ENCODE measurements at regions not wholly inside any gene's neighbourhood (a gene's known extent, or its start where the extent isn't known, plus 50 kb on each side); places are given as distances from the start of the nearest gene placed in this dataset.

DNA sequence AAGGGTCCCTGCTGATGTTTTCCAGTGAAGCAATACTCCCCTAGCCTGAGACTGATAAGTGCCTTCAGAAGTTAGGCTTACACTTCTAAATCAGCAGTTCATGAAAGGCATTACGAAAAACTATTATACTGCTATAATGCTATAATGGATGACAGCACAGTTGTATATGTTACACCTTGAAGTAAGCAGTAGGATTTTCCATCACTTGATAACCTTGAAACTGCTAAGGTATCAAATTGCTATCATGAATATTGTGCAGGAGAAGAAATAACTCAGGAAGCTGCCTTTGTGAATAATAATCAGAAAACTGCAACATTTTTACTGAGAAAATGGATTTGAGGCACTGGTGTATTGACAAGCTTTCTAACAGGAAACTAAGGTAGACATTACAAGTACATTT lies 142.3 kb downstream of the HNMT start:
- no peak overlapping the region for H3K4me3 ChIP-seq (ENCODE audit: low read depth, low read length)
- DNase-seq (ENCODE audit: low read depth): no peak
- TF ChIP-seq, protein P1, sequence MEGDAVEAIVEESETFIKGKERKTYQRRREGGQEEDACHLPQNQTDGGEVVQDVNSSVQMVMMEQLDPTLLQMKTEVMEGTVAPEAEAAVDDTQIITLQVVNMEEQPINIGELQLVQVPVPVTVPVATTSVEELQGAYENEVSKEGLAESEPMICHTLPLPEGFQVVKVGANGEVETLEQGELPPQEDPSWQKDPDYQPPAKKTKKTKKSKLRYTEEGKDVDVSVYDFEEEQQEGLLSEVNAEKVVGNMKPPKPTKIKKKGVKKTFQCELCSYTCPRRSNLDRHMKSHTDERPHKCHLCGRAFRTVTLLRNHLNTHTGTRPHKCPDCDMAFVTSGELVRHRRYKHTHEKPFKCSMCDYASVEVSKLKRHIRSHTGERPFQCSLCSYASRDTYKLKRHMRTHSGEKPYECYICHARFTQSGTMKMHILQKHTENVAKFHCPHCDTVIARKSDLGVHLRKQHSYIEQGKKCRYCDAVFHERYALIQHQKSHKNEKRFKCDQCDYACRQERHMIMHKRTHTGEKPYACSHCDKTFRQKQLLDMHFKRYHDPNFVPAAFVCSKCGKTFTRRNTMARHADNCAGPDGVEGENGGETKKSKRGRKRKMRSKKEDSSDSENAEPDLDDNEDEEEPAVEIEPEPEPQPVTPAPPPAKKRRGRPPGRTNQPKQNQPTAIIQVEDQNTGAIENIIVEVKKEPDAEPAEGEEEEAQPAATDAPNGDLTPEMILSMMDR (conservative IDR thresholded peaks at IDR 0.05; ENCODE audit: low read depth, low read length): no peak

DNA sequence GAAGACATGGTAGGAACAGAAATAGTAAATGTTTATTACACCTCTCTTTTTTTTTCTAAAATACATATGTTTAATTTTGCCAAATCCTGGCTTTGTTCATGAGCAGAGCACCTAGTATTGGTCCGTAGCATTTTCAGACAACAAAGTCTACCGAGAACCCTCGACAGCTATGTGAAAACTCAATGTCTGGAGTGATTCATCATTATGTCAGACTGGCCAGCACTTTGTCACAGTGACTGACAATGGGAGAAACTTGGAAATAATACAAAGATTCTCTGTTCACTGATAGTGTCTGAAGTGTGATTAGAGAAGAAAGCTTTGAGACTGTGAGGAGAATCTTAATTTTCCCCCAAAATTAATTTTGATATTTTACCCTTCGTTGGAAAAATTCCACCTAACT lies 143.0 kb downstream of the HNMT start:
- TF ChIP-seq, protein P1 (conservative IDR thresholded peaks at IDR 0.05; ENCODE audit: low read depth, low read length): no peak
- DNase-seq (ENCODE audit: low read depth): no peak
- H3K4me3 ChIP-seq (ENCODE audit: low read depth, low read length): no peak overlapping the region

DNA sequence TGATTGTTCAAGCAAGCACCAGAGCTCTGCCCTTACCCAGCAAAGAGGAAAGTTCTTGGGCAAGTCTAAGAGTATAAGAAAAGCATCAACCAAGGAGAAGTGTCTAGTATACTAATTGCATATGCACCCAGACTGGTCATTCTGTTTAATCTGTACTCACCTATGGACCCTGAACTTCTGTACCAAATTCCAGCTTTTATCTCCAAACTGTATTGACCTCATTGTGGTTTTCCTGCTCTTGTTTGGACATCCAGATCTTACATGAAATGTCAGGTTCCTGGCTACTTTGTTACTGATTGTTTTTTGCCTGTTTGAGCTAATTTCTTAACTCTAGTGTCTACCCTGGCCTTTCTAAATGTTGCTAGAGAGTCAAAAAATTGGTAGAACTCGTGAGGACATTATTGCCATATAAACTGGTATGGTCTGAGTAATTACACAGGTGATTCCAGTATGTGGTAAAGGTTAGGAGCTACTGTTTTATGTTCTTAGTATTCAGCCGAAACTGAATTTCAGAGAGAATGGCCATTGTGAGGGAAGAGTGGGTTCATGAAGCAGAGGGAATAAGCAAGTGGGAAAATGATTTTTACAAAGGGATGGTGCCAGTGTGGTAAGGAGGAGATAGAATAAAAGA lies 146.3 kb downstream of the HNMT start:
- DNase-seq (ENCODE audit: low read depth): no peak
- TF ChIP-seq, protein P1 (conservative IDR thresholded peaks at IDR 0.05; ENCODE audit: low read depth, low read length): no peak
- H3K4me3 ChIP-seq (ENCODE audit: low read depth, low read length): no peak overlapping the region

DNA sequence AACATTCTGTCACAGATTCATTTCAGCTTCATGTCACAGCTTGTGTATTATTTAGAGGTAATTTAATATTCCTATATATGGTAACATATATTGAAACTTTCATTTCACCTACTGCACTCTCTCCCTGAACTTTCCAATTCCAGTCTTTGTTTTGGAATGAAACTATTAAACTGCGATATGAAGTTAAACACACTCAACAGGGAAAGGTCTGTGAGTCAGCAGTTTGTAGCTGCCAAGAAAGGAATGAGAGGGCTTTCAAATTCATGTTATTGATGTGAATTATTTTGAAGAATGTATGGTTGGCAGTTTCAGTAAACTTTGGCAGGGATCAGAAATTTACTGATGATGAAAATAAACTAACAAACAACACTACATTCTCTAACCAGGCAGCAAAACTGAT lies 148.3 kb downstream of the HNMT start:
- no peak for DNase-seq (ENCODE audit: low read depth)
- H3K4me3 ChIP-seq (ENCODE audit: low read depth, low read length): no peak overlapping the region
- TF ChIP-seq, protein P1 (conservative IDR thresholded peaks at IDR 0.05; ENCODE audit: low read depth, low read length): no peak

DNA sequence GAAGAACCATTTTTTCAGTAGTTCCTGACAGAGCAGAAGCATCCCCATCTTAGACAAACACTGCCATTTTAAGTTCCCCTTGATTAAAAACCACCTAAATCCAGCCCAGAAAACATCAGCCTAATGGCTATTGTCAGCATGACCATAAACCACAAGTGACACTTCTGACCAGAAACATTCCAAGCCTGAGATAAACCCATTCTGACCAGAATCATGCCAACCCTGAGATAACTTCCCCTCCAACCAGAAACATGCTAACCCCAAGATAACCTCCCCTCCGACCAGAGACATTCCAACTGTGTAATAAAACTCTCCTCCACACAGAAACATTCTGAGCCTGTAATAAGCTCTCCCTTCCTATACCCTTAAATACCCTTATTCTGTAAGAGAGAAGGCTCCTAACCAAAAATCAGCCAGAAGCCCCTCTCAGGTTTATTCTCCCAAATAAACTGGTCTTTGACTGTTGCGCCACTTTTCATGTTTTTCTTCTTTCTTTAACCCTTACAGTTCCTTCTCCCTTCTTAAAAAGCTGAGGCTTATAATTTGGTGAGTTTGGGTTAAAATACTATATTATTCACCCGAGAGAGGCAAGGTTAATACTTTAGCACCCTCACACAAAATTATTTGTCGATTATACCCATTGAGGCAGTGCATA lies 149.7 kb downstream of the HNMT start:
- TF ChIP-seq, protein P1 (conservative IDR thresholded peaks at IDR 0.05; ENCODE audit: low read depth, low read length): no peak
- no peak for DNase-seq (ENCODE audit: low read depth)
- no peak overlapping the region for H3K4me3 ChIP-seq (ENCODE audit: low read depth, low read length)

DNA sequence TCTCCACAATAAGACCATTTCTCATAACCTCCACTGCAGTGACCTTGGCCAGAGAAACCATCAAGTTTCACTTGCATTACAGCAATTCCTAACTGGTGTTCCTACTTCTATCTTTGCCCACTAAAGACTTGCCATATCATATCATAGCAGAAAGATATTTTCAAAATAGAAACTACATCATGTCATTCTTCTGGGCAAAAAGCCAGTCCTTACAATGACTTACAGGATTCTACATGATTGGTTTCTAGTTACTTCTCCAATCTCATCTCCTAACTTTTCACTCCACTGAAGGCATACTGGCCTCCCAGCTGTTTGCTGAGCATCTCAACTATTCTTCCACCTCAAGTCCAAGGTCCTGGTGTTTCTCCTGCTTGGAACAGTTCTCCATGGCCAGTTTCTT lies 151.4 kb downstream of the HNMT start:
- TF ChIP-seq, protein P1 (conservative IDR thresholded peaks at IDR 0.05; ENCODE audit: low read depth, low read length): no peak
- H3K4me3 ChIP-seq (ENCODE audit: low read depth, low read length): no peak overlapping the region
- DNase-seq (ENCODE audit: low read depth): no peak

DNA sequence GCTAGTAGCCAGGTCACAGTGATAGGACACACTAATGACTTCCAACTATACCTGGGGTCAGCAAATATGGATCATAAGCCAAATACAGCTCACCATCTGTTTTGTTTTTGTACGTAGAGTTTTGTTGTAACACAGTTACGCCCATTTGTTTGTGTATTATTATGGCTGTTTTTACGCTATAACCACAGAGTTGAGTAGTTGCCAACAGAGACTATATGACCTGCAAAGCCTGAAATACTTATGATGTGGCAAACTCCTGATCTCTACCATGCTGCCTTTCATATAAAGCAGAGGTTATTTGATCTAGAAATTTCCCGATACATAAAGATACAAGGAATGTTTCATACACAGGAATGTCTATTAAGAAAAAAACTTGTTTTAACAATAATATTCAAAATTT lies 152.2 kb downstream of the HNMT start:
- TF ChIP-seq, protein P1 (conservative IDR thresholded peaks at IDR 0.05; ENCODE audit: low read depth, low read length): no peak
- DNase-seq (ENCODE audit: low read depth): no peak
- H3K4me3 ChIP-seq (ENCODE audit: low read depth, low read length): no peak overlapping the region

Data from epithelial cell of proximal tubule (primary cell).